Central memory CD8-positive, alpha-beta T cell (primary cell): ENCODE measurements at regions not wholly inside any gene's neighbourhood (a gene's known extent, or its start where the extent isn't known, plus 50 kb on each side); places are given as distances from the start of the nearest gene placed in this dataset.

Experiments used
- ATAC-seq: fragments of 150-1000 bp; cut with Tn5 transposase; replicated peaks from 2 replicates; pipeline ENCODE4 v1.10.0; 2022; ENCODE audit warnings: mild to moderate bottlenecking, moderate FRiP score, moderate number of reproducible peaks; ENCODE audit not compliant: poor library complexity, severe bottlenecking; ENCODE audit errors: extremely low read depth
- DNase-seq, 2 donors: peaks; one replicate each; pipeline ENCODE4 v3.0.0; 2021; ENCODE audit warnings: low spot score in 2 of 2
- H3K27ac Mint-ChIP-seq: one replicate; pipeline ENCODE4 v1.8.0; 2022; ENCODE audit warnings: low read depth, mild to moderate bottlenecking, moderate library complexity, mixed read lengths
- H3K27me3 Mint-ChIP-seq: one replicate; pipeline ENCODE4 v1.8.0; 2022; ENCODE audit warnings: mixed read lengths
- H3K36me3 Mint-ChIP-seq: one replicate; pipeline ENCODE4 v1.8.0; 2022; ENCODE audit warnings: mild to moderate bottlenecking, moderate library complexity, mixed read lengths; ENCODE audit not compliant: insufficient read depth
- H3K4me1 Mint-ChIP-seq: one replicate; pipeline ENCODE4 v1.8.0; 2022; ENCODE audit warnings: mixed read lengths
- H3K4me3 Mint-ChIP-seq: one replicate; pipeline ENCODE4 v1.8.0; 2022; ENCODE audit warnings: mild to moderate bottlenecking, moderate library complexity, mixed read lengths
- H3K9me3 Mint-ChIP-seq: one replicate; pipeline ENCODE4 v1.8.0; 2022; ENCODE audit warnings: mixed read lengths

DNA sequence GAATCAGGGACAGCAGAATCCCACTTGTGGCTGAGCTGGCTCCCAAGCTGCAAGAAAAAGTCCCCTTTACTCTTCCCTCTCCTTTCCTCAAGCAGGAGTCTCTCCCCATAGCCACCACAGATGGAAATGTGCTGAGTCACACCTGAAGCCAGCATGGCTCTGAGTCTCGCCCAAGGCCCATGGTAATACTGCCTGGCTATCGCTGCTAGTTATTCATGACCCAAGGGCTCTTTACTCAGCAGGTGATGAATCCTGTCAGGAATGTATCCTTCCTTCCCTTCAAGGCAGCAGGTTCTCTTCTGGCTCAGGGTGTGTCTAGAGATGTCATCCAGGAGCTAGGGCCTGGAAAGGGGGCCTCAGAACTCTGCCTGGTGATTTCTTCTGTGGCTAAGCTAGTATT is 403.3 kb upstream of the PTPRD start:
- Mint-ChIP-seq H3K36me3 (no peaks in the 10 kb centered on the region), H3K4me3 (no peak overlapping the region), H3K27ac (no peak overlapping the region), H3K9me3 (peaks cover 36% of the 10 kb centered on the region), H3K27me3 (no peaks in the 10 kb centered on the region), H3K4me1 (no peaks in the 10 kb centered on the region)
- DNase-seq: no peak
- ATAC-seq: no peak

GRCh38 chr9:11023201-11023600 is 410.4 kb upstream of the PTPRD start:
- Mint-ChIP-seq H3K4me1 (no peaks in the 10 kb centered on the region), H3K9me3 (peaks cover 21% of the 10 kb centered on the region)
- DNase-seq: no peak

DNA sequence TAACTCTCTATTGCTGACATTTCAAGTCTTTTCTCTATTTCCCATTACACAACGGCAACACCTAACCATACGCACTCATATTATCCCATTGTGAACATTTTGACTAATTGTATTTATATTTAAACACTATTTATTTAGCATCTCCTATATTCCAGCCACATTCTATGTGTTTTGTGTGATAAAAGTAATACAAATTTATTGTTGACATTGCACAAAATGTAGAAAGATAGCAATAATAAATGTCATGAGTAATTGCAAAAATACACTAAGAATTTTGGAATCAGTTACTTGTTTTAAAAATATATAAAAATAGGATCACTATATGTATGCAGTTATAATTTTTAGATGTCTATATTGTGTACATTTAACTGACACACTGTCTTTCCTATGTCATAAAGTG is 413.0 kb upstream of the PTPRD start:
- H3K36me3 Mint-ChIP-seq: no peaks in the 10 kb centered on the region
- H3K27me3 Mint-ChIP-seq: no peaks in the 10 kb centered on the region
- no peak overlapping the region for H3K27ac Mint-ChIP-seq
- no peak overlapping the region for H3K4me3 Mint-ChIP-seq
- H3K4me1 Mint-ChIP-seq: no peaks in the 10 kb centered on the region
- H3K9me3 Mint-ChIP-seq: peaks cover 21% of the 10 kb centered on the region
- DNase-seq: no peak
- no peak for ATAC-seq

More at GRCh38 chr9:11023201-11023600, 410.4 kb upstream of the PTPRD start:
- no peak overlapping the region for H3K4me3 Mint-ChIP-seq
- no peak for ATAC-seq
- no peak overlapping the region for H3K27ac Mint-ChIP-seq
- H3K36me3 Mint-ChIP-seq: no peaks in the 10 kb centered on the region
- H3K27me3 Mint-ChIP-seq: no peaks in the 10 kb centered on the region

DNA sequence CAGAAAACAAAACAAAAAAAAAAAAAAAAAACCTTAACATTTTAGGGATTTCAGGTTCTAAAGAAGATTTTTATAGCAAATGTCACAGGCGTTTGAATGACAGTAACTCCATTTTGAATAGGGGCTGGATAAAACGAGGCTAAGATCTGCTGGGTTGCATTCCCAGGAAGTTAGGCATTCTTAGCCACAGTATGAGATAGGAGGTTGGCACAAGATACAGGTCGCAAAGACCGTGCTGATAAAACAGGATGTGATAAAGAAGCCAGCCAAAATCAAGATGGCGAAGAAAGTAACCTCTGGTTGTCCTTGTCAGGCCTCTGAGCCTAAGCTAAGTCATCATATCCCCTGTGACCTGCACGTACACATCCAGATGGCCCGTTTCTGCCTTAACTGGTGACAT is 425.6 kb upstream of the PTPRD start:
- peaks cover 36% of the 10 kb centered on the region for H3K9me3 Mint-ChIP-seq
- DNase-seq (no peak), ATAC-seq (no peak)
- no peak overlapping the region for H3K27ac Mint-ChIP-seq
- no peaks in the 10 kb centered on the region for H3K36me3 Mint-ChIP-seq
- H3K27me3 Mint-ChIP-seq: no peaks in the 10 kb centered on the region
- no peak overlapping the region for H3K4me3 Mint-ChIP-seq
- H3K4me1 Mint-ChIP-seq: no peaks in the 10 kb centered on the region

DNA sequence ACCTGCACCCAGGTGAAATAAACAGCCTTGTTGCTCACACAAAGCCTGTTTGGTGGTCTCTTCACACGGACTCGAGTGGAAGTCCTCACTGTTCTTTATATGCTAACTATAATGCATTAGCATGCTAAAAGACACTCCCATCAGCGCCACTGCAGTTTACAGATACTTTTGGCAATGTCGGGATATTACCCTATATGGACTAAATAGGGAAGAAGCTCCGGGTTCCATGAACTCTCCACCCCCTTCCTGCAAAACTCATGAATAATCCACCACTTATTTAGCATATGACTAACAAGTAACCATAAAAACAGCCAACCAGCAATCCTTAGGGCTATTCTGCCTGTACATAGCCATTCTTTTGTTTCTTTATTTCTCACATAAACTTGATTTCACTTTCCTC is 426.2 kb upstream of the PTPRD start:
- Mint-ChIP-seq H3K9me3 (peaks cover 39% of the 10 kb centered on the region), H3K27me3 (no peaks in the 10 kb centered on the region)
- ATAC-seq: no peak

DNA sequence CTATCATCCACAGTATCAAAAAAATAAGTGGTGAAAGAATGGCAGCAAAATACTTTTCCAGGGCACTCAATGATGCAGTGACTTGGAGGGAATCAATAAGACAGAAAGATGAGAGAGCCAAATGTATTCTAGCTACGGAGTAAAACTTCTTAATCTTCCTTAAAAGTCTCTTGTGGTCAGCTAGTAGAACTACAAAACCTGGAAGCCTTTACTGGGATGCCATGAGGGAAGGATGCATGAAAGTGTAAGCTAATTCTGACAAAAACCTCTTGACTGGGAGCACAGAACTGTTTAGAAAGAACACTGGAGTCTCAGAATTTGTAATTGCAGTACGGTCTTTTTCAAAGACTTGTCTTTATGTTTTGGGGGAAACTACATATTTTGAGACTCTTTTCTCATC is 432.8 kb upstream of the PTPRD start:
- DNase-seq (no peak), ATAC-seq (no peak)
- Mint-ChIP-seq H3K4me3 (no peak overlapping the region), H3K36me3 (no peaks in the 10 kb centered on the region), H3K27me3 (no peaks in the 10 kb centered on the region), H3K4me1 (no peaks in the 10 kb centered on the region), H3K9me3 (peaks cover 38% of the 10 kb centered on the region), H3K27ac (no peak overlapping the region)

More for the DNA sequence above, 426.2 kb upstream of the PTPRD start:
- Mint-ChIP-seq H3K4me3 (no peak overlapping the region), H3K27ac (no peak overlapping the region), H3K36me3 (no peaks in the 10 kb centered on the region), H3K4me1 (no peaks in the 10 kb centered on the region)
- no peak for DNase-seq

DNA sequence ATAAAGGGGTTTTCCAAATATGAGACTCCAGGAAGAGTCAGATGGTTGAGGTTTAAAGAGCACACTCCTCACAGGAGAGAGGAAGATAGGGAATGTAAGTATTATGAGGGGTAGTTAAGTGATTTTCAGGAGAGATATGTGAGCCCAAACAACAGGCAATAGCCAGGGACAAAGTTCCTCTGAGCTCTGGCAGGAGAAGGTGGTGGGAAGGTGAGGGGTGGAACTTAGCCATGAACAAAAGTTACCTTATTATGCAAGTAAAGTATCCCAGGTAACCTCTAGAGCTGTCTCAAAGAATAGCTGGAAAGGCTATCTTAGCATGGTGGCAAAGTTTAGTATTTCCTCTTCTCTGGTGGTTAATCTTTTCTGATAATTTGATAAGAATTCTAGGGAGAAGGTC is 450.5 kb upstream of the PTPRD start:
- no peaks in the 10 kb centered on the region for H3K36me3 Mint-ChIP-seq
- DNase-seq (no peak), ATAC-seq (no peak)
- peaks cover 32% of the 10 kb centered on the region for H3K9me3 Mint-ChIP-seq
- H3K4me1 Mint-ChIP-seq: no peaks in the 10 kb centered on the region
- no peak overlapping the region for H3K27ac Mint-ChIP-seq
- H3K27me3 Mint-ChIP-seq: no peaks in the 10 kb centered on the region
- H3K4me3 Mint-ChIP-seq: no peak overlapping the region

DNA sequence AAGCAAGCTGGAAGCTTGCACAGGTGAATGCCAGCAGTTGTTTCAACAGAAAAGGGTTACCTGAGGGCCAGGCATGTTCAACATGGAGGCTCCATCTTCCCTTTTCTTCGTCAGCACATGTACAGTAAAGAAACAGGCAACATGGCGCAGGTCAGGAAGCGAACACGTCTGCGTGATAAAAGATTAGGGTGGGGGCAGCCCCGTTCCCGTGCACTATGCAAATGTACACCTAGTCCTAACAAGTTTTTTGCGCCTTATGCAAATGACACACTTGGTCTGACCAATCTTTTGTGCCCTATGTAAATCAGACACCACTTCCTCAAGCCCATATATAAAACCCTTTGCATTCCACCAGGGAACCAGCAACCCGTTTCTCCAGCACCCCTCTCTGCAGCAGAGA is 452.1 kb upstream of the PTPRD start:
- DNase-seq (no peak), ATAC-seq (no peak)
- Mint-ChIP-seq H3K4me1 (no peaks in the 10 kb centered on the region), H3K36me3 (no peaks in the 10 kb centered on the region), H3K27ac (no peak overlapping the region), H3K4me3 (no peak overlapping the region), H3K9me3 (peaks cover 26% of the 10 kb centered on the region), H3K27me3 (no peaks in the 10 kb centered on the region)

- Mint-ChIP-seq H3K9me3 (peaks cover 20% of the 10 kb centered on the region), H3K4me1 (no peaks in the 10 kb centered on the region), H3K27ac (no peak overlapping the region), H3K4me3 (no peak overlapping the region), H3K36me3 (no peaks in the 10 kb centered on the region), H3K27me3 (no peaks in the 10 kb centered on the region)
- DNase-seq: no peak
- no peak for ATAC-seq
These were observed 459.4 kb upstream of the PTPRD start for GRCh38 chr9:11072176-11072575.

DNA sequence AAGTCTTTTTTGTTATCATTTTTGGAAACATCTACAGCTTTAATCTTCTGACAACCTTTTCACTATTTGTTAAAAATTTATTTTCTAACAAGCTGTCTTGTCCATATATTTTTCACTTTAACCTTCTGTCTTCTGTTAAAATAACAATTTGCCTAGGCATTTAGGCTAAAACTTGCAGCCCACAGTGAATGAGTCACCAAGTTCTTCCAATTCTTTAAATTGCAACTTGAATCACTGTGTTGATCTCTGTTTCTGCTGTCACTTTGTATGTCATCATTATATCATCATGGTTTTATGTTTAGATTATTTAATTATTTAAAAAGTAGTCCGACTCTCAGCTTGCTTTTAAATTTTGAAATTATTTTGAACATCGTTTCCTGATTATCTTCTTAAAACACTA is 473.8 kb upstream of the PTPRD start:
- H3K4me3 Mint-ChIP-seq: no peak overlapping the region
- H3K36me3 Mint-ChIP-seq: no peaks in the 10 kb centered on the region
- DNase-seq (no peak), ATAC-seq (no peak)
- no peak overlapping the region for H3K27ac Mint-ChIP-seq
- peaks cover 11% of the 10 kb centered on the region for H3K9me3 Mint-ChIP-seq
- H3K27me3 Mint-ChIP-seq: no peaks in the 10 kb centered on the region
- H3K4me1 Mint-ChIP-seq: no peaks in the 10 kb centered on the region

DNA sequence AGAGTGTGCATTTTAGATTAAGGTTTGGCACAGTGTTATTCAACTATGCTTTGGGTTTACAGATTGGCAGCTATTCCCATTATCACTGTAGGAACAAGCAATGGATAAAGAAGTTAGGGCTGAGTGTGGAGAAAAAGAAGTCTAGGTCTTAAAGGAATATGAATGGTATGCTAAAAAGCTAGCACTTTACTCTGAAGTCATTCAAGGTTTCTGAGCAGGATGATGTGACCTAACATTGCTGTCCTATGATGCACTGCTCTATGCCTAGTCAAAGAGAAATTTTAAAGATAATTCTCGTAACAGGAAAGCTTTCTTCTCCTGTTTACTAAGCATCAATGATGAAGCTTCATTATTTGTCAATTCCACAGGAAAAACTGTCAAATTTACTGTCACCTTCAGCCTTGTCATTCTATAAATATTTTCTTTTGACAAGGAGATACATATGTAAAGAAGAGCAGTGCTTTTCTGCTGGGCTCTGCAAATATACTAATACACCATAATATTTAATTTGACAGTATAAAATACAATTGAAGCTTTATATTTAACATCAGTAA is 476.1 kb upstream of the PTPRD start:
- Mint-ChIP-seq H3K27me3 (no peaks in the 10 kb centered on the region), H3K4me3 (no peak overlapping the region), H3K9me3 (peaks cover 15% of the 10 kb centered on the region), H3K27ac (no peak overlapping the region), H3K36me3 (no peaks in the 10 kb centered on the region), H3K4me1 (no peaks in the 10 kb centered on the region)
- DNase-seq: no peak
- ATAC-seq: no peak

DNA sequence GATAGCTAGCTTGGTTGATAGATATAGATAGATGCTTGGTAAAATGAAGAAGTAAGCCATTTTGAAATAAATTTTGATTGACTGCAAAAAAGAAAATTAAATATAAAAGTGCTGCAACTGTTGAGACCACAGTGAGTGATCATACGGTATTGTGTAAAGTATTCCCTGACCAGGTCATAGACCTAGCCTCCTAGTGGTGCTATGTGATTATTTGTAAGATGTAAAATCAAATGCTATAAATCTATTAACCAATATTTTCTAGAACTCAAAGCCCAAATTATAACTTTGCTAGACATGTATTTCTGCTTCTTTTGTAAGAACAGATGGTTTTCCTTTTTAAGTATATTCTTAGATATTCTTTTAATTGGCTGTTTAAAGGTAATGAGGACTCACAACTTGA is 480.2 kb upstream of the PTPRD start:
- Mint-ChIP-seq H3K27me3 (no peaks in the 10 kb centered on the region), H3K9me3 (peaks cover 32% of the 10 kb centered on the region), H3K36me3 (no peaks in the 10 kb centered on the region), H3K4me3 (no peak overlapping the region), H3K27ac (no peak overlapping the region), H3K4me1 (no peaks in the 10 kb centered on the region)
- ATAC-seq: no peak
- no peak for DNase-seq

DNA sequence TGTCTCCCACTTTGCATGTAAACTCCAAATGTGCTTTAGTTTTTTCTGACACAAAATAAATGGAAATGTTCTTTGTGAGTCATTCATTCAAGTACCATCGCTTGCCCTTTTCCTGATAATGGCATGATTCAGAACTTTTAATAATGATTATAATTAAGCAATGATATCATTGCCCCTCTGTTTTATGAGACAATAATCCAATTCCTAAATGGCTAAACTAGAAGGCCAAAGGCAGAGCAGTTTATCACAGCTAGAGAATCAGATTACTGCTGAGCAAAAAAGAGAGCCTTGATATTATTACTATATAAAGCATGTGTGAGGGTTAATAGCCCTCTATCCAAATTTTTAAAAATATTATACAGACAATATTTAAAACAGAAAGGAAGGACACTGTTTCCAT is 484.2 kb upstream of the PTPRD start:
- no peak for ATAC-seq
- Mint-ChIP-seq H3K27ac (no peak overlapping the region), H3K36me3 (no peaks in the 10 kb centered on the region), H3K9me3 (peaks cover 43% of the 10 kb centered on the region), H3K4me1 (no peaks in the 10 kb centered on the region), H3K4me3 (no peak overlapping the region), H3K27me3 (no peaks in the 10 kb centered on the region)
- no peak for DNase-seq

DNA sequence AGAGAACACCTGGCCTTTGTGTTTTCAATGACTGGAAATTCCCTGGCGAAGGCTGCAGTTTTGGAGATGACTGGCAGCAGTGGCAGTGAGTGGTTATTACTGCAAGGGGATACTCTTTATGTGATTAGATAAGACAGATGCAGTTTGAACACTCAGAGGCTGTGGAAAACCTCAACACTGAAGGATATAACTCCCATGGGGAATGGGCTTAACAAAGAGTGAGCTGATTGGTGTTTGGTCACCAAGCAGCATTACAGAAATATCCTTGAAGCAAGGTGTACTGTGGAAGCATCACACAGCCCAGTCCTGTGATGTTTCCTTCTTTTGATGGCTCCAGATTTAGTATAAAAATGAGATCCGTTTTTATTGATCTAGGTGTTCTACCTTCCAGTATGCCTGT is 490.7 kb upstream of the PTPRD start:
- H3K27me3 Mint-ChIP-seq: no peaks in the 10 kb centered on the region
- H3K9me3 Mint-ChIP-seq: peaks cover 13% of the 10 kb centered on the region
- no peak overlapping the region for H3K27ac Mint-ChIP-seq
- no peaks in the 10 kb centered on the region for H3K4me1 Mint-ChIP-seq
- ATAC-seq (no peak), DNase-seq (no peak)
- H3K36me3 Mint-ChIP-seq: no peaks in the 10 kb centered on the region
- no peak overlapping the region for H3K4me3 Mint-ChIP-seq
